SK-N-MC (cell line): ENCODE measurements at regions not wholly inside any gene's neighbourhood (a gene's known extent, or its start where the extent isn't known, plus 50 kb on each side); places are given as distances from the start of the nearest gene placed in this dataset.

Source experiments
- EZH2 ChIP-seq: fragments of 200-600 bp; sonication (generic); IDR thresholded peaks from one replicate; pipeline ENCODE4 v1.6.1; 2017; ENCODE audit warnings: antibody characterized with exemption
- POLR2AphosphoS5 ChIP-seq: IDR thresholded peaks from 2 replicates; pipeline ENCODE4 v1.6.1; 2012; ENCODE audit warnings: mild to moderate bottlenecking, low read depth, low read length, borderline replicate concordance

- no peak for TF ChIP-seq EZH2
- no peak for TF ChIP-seq POLR2AphosphoS5
Measured at GRCh38 chr18:61697306-61697909, 195.4 kb downstream of the RNF152 start.
